ENCODE measurements at regions not wholly inside any gene's neighbourhood (a gene's known extent, or its start where the extent isn't known, plus 50 kb on each side); places are given as distances from the start of the nearest gene placed in this dataset.

- Mint-ChIP-seq H3K4me3 (no peak overlapping the region), H3K36me3 (no peaks in the 10 kb centered on the region), H3K27ac (no peak overlapping the region), H3K9me3 (no peaks in the 10 kb centered on the region), H3K4me1 (ENCODE audit: low read depth) (no peaks in the 10 kb centered on the region), H3K27me3 (no peaks in the 10 kb centered on the region)
- intact Hi-C loops (cut with micrococcal nuclease) = no loop called here
- ChIA-PET POLR2A (no interaction called here), CTCF (no interaction called here)
- DNase-seq = no peak
Observed at GRCh38 chr2:156792242-156792840, 356.2 kb downstream of the GPD2 start.

GRCh38 chr2:156797832-156798231, 361.7 kb downstream of the GPD2 start:
- no peaks in the 10 kb centered on the region for H3K9me3 Mint-ChIP-seq
- DNase-seq = no peak
- H3K36me3 Mint-ChIP-seq = no peaks in the 10 kb centered on the region
- no peak overlapping the region for H3K27ac Mint-ChIP-seq
- no peaks in the 10 kb centered on the region for H3K4me1 Mint-ChIP-seq (ENCODE audit: low read depth)
- H3K4me3 Mint-ChIP-seq = no peak overlapping the region
- intact Hi-C loops (cut with micrococcal nuclease) = no loop called here
- H3K27me3 Mint-ChIP-seq = no peaks in the 10 kb centered on the region
- POLR2A ChIA-PET = no interaction called here
- CTCF ChIA-PET = no interaction called here

- Mint-ChIP-seq H3K9me3 (no peaks in the 10 kb centered on the region), H3K36me3 (no peaks in the 10 kb centered on the region), H3K27me3 (no peaks in the 10 kb centered on the region), H3K27ac (no peak overlapping the region), H3K4me1 (ENCODE audit: low read depth) (no peaks in the 10 kb centered on the region), H3K4me3 (no peak overlapping the region)
- DNase-seq = no peak
- CTCF ChIA-PET = no interaction called here
- POLR2A ChIA-PET = no interaction called here
- intact Hi-C loops (cut with micrococcal nuclease) = no loop called here
Observed at GRCh38 chr2:156800065-156800653, 364.0 kb downstream of the GPD2 start.

GRCh38 chr2:156800781-156801361, 364.7 kb downstream of the GPD2 start:
- no peaks in the 10 kb centered on the region for H3K4me1 Mint-ChIP-seq (ENCODE audit: low read depth)
- no peaks in the 10 kb centered on the region for H3K9me3 Mint-ChIP-seq
- CTCF ChIA-PET = no interaction called here
- intact Hi-C loops (cut with micrococcal nuclease) = no loop called here
- POLR2A ChIA-PET = no interaction called here
- DNase-seq = no peak
- H3K27me3 Mint-ChIP-seq = no peaks in the 10 kb centered on the region
- no peak overlapping the region for H3K4me3 Mint-ChIP-seq
- no peak overlapping the region for H3K27ac Mint-ChIP-seq
- H3K36me3 Mint-ChIP-seq = no peaks in the 10 kb centered on the region

- ChIA-PET POLR2A (no interaction called here), CTCF (no interaction called here)
- no peak for DNase-seq
- Mint-ChIP-seq H3K4me3 (no peak overlapping the region), H3K9me3 (no peaks in the 10 kb centered on the region), H3K27me3 (no peaks in the 10 kb centered on the region), H3K4me1 (ENCODE audit: low read depth) (no peaks in the 10 kb centered on the region), H3K36me3 (no peaks in the 10 kb centered on the region), H3K27ac (no peak overlapping the region)
- intact Hi-C loops (cut with micrococcal nuclease) = no loop called here
Observed at GRCh38 chr2:156803243-156803642, 367.1 kb downstream of the GPD2 start.

GRCh38 chr2:156803967-156804366, 367.8 kb downstream of the GPD2 start:
- no peak overlapping the region for H3K4me3 Mint-ChIP-seq
- no peaks in the 10 kb centered on the region for H3K4me1 Mint-ChIP-seq (ENCODE audit: low read depth)
- H3K27me3 Mint-ChIP-seq = no peaks in the 10 kb centered on the region
- DNase-seq = no peak
- no peak overlapping the region for H3K27ac Mint-ChIP-seq
- ChIA-PET CTCF (no interaction called here), POLR2A (no interaction called here)
- H3K36me3 Mint-ChIP-seq = no peaks in the 10 kb centered on the region
- no peaks in the 10 kb centered on the region for H3K9me3 Mint-ChIP-seq
- intact Hi-C loops (cut with micrococcal nuclease) = no loop called here

GRCh38 chr2:156810094-156810493, 373.9 kb downstream of the GPD2 start:
- H3K27ac Mint-ChIP-seq = no peak overlapping the region
- POLR2A ChIA-PET = no interaction called here
- CTCF ChIA-PET = no interaction called here

GRCh38 chr2:156812496-156812895, 376.3 kb downstream of the GPD2 start:
- H3K9me3 Mint-ChIP-seq = no peaks in the 10 kb centered on the region
- H3K27ac Mint-ChIP-seq = no peak overlapping the region
- no peaks in the 10 kb centered on the region for H3K4me1 Mint-ChIP-seq (ENCODE audit: low read depth)
- DNase-seq = no peak
- no peaks in the 10 kb centered on the region for H3K27me3 Mint-ChIP-seq
- no peak overlapping the region for H3K4me3 Mint-ChIP-seq
- CTCF ChIA-PET = no interaction called here
- POLR2A ChIA-PET = no interaction called here
- intact Hi-C loops (cut with micrococcal nuclease) = no loop called here
- H3K36me3 Mint-ChIP-seq = no peaks in the 10 kb centered on the region

More at GRCh38 chr2:156810094-156810493, 373.9 kb downstream of the GPD2 start:
- no peak for DNase-seq
- Mint-ChIP-seq H3K4me3 (no peak overlapping the region), H3K9me3 (no peaks in the 10 kb centered on the region), H3K27me3 (no peaks in the 10 kb centered on the region), H3K36me3 (no peaks in the 10 kb centered on the region), H3K4me1 (ENCODE audit: low read depth) (no peaks in the 10 kb centered on the region)
- intact Hi-C loops (cut with micrococcal nuclease) = no loop called here

- CTCF ChIA-PET = no interaction called here
- DNase-seq = no peak
- intact Hi-C loops (cut with micrococcal nuclease) = no loop called here
- H3K27me3 Mint-ChIP-seq = no peaks in the 10 kb centered on the region
- H3K4me3 Mint-ChIP-seq = no peak overlapping the region
- no peak overlapping the region for H3K27ac Mint-ChIP-seq
- H3K36me3 Mint-ChIP-seq = no peaks in the 10 kb centered on the region
- POLR2A ChIA-PET = no interaction called here
- no peaks in the 10 kb centered on the region for H3K9me3 Mint-ChIP-seq
- H3K4me1 Mint-ChIP-seq (ENCODE audit: low read depth) = no peaks in the 10 kb centered on the region
Observed at GRCh38 chr2:156817430-156817829, 381.3 kb downstream of the GPD2 start.

- Mint-ChIP-seq H3K27ac (no peak overlapping the region), H3K36me3 (no peaks in the 10 kb centered on the region), H3K4me3 (no peak overlapping the region), H3K4me1 (ENCODE audit: low read depth) (no peaks in the 10 kb centered on the region), H3K9me3 (no peaks in the 10 kb centered on the region), H3K27me3 (no peaks in the 10 kb centered on the region)
- ChIA-PET POLR2A (no interaction called here), CTCF (no interaction called here)
- intact Hi-C loops (cut with micrococcal nuclease) = no loop called here
- DNase-seq = no peak
Observed at GRCh38 chr2:156818221-156818620, 382.0 kb downstream of the GPD2 start.

GRCh38 chr2:156818944-156819343, 382.8 kb downstream of the GPD2 start:
- Mint-ChIP-seq H3K9me3 (no peaks in the 10 kb centered on the region), H3K4me1 (ENCODE audit: low read depth) (no peaks in the 10 kb centered on the region), H3K27ac (no peak overlapping the region), H3K4me3 (no peak overlapping the region), H3K36me3 (no peaks in the 10 kb centered on the region), H3K27me3 (no peaks in the 10 kb centered on the region)
- CTCF ChIA-PET = no interaction called here
- intact Hi-C loops (cut with micrococcal nuclease) = no loop called here
- DNase-seq = no peak
- POLR2A ChIA-PET = no interaction called here

GRCh38 chr2:156826341-156826933, 390.3 kb downstream of the GPD2 start:
- intact Hi-C loops (cut with micrococcal nuclease) = no loop called here
- H3K9me3 Mint-ChIP-seq = no peaks in the 10 kb centered on the region
- no peaks in the 10 kb centered on the region for H3K36me3 Mint-ChIP-seq
- no peaks in the 10 kb centered on the region for H3K27me3 Mint-ChIP-seq
- POLR2A ChIA-PET = no interaction called here
- no peaks in the 10 kb centered on the region for H3K4me1 Mint-ChIP-seq (ENCODE audit: low read depth)
- CTCF ChIA-PET = no interaction called here
- no peak for DNase-seq
- H3K4me3 Mint-ChIP-seq = no peak overlapping the region
- no peak overlapping the region for H3K27ac Mint-ChIP-seq

GRCh38 chr2:156834431-156834830, 398.3 kb downstream of the GPD2 start:
- H3K27me3 Mint-ChIP-seq = no peaks in the 10 kb centered on the region
- H3K4me1 Mint-ChIP-seq (ENCODE audit: low read depth) = no peaks in the 10 kb centered on the region
- no peak overlapping the region for H3K27ac Mint-ChIP-seq
- H3K9me3 Mint-ChIP-seq = no peaks in the 10 kb centered on the region
- no peaks in the 10 kb centered on the region for H3K36me3 Mint-ChIP-seq
- no peak overlapping the region for H3K4me3 Mint-ChIP-seq
- CTCF ChIA-PET = no interaction called here
- POLR2A ChIA-PET = no interaction called here
- DNase-seq = no peak
- intact Hi-C loops (cut with micrococcal nuclease) = no loop called here

Measured in activated CD4-positive, alpha-beta memory T cell treated with anti-CD3 and anti-CD28 coated beads for 36 hours (primary cell).